ENCODE measurements at regions not wholly inside any gene's neighbourhood (a gene's known extent, or its start where the extent isn't known, plus 50 kb on each side); places are given as distances from the start of the nearest gene placed in this dataset.
A peak's percentile ranks its signal among the peaks of the same experiment; 100 is the strongest.

- TF ChIP-seq GABPA (IDR thresholded peaks at IDR 0.05; ENCODE audit: low read depth) (no peak), BRCA1 (IDR thresholded peaks at IDR 0.05; ENCODE audit: low read depth, low read length) (no peak), EED (IDR thresholded peaks at IDR 0.05; ENCODE audit: low read depth) (no peak)
Observed at GRCh38 chr18:56246916-56247315, 391.5 kb downstream of the TXNL1 start (continued).

- 44% methylated on average over 5 of the region's 5 CpGs for WGBS (ENCODE audit: insufficient coverage, insufficient replicate concordance, low lambda C conversion rate, missing lambda C conversion rate)
- TF ChIP-seq KAT2A (conservative IDR thresholded peaks at IDR 0.05; ENCODE audit: control insufficient read depth, low read depth, low read length) = no peak
- TF ChIP-seq MTA3 (IDR thresholded peaks at IDR 0.05; ENCODE audit: borderline replicate concordance, low read length) = no peak
- 0 out of 2 replicates have a peak, but pooled peaks have one; percentile 28 for TF ChIP-seq MTA2 (IDR thresholded peaks at IDR 0.05; ENCODE audit: low read depth)
- TF ChIP-seq SPI1 (IDR thresholded peaks at IDR 0.05; ENCODE audit: borderline replicate concordance, insufficient read depth, low read depth, low read length) = no peak
- H3K36me3 ChIP-seq (ENCODE audit: control insufficient read depth in 2 of 2, insufficient read depth in 2 of 2, low read length in 1 of 2) = no peaks in the 10 kb centered on the region
- peaks cover 4% of the 10 kb centered on the region for H3K4me1 ChIP-seq (ENCODE audit: control insufficient read depth, insufficient read depth, low read length)
- H3K4me3 ChIP-seq = no peak overlapping the region
- no peaks in the 10 kb centered on the region for H3K9me3 ChIP-seq (replicated peaks; ENCODE audit: control insufficient read depth, insufficient read depth, low read length)
- H2AFZ ChIP-seq (ENCODE audit: control insufficient read depth, low read depth, low read length) = no peak overlapping the region
- H3K9ac ChIP-seq (ENCODE audit: control insufficient read depth, insufficient read depth, low read length) = no peak overlapping the region
- H3K4me2 ChIP-seq (ENCODE audit: control insufficient read depth, insufficient read depth) = no peak overlapping the region
- no peak overlapping the region for H3K27ac ChIP-seq (ENCODE audit: control insufficient read depth, insufficient read depth)
- no peaks in the 10 kb centered on the region for H3K27me3 ChIP-seq (replicated peaks in 1 of 2; ENCODE audit: control insufficient read depth in 2 of 2, insufficient read depth in 2 of 2, low read length in 1 of 2)
- FAIRE-seq (no peak), DNase-seq (ENCODE audit: low read depth, low spot score) (no peak), ATAC-seq (peak; percentile 39)
- RAD21 ChIA-PET (ENCODE audit: unreplicated experiment) = interaction anchor here (0.7 to 0.8 kb wide), 2 partner anchors 288 to 399 kb away, joined by 3 to 4 read pairs; no protein-coding TSS in a partner anchor
- no peaks in the 10 kb centered on the region for H4K20me1 ChIP-seq (ENCODE audit: control insufficient read depth, insufficient read depth)
- in situ Hi-C loops (cut with MboI) = no loop called here
- intact Hi-C loops (cut with micrococcal nuclease; ENCODE audit: unreplicated experiment) = no loop called here
- CTCF ChIA-PET = no interaction called here
- no peaks in the 10 kb centered on the region for H3K79me2 ChIP-seq (ENCODE audit: control insufficient read depth, insufficient read depth, low read length)
- BruUV-seq (replicated peaks) = no TSS peak
- POLR2A ChIA-PET = interaction anchor here (0.8 kb wide), 1 partner anchor 10 kb away, joined by 3 read pairs; no protein-coding TSS in a partner anchor
- SMC1A ChIA-PET (ENCODE audit: uncharacterized antibody, unreplicated experiment) = interaction anchor here (1.0 kb wide), 1 partner anchor 10 kb away, joined by 4 read pairs; no protein-coding TSS in a partner anchor
Observed at GRCh38 chr18:56245866-56246580, 392.4 kb downstream of the TXNL1 start.
